HL-60 (cell line): ENCODE measurements at regions not wholly inside any gene's neighbourhood (a gene's known extent, or its start where the extent isn't known, plus 50 kb on each side); places are given as distances from the start of the nearest gene placed in this dataset.

Experiments used
- DNase-seq, 2 experiments: peaks; one replicate each; pipeline ENCODE4 v3.0.0-alpha.2; 2010 to 2020; ENCODE audit warnings: low read depth in 1 of 2, low spot score in 1 of 2
- H3K27ac ChIP-seq: fragments of 250-450 bp; sonication (Bioruptor Pico); replicated peaks from 2 replicates; pipeline ENCODE4 v1.5.1; 2020; ENCODE audit warnings: mild to moderate bottlenecking, moderate library complexity
- H3K27me3 ChIP-seq: fragments of 250-450 bp; sonication (Bioruptor Pico); 2 replicates; pipeline ENCODE4 v1.5.1; 2021; ENCODE audit warnings: mild to moderate bottlenecking, moderate library complexity; ENCODE audit not compliant: insufficient read depth, poor library complexity, severe bottlenecking
- H3K4me3 ChIP-seq: replicated peaks from 2 replicates; pipeline ENCODE4 v1.5.1; 2011; ENCODE audit warnings: mild to moderate bottlenecking, control low read depth, low read length; ENCODE audit not compliant: insufficient read depth
- CTCF ChIP-seq: IDR thresholded peaks from one replicate; pipeline ENCODE4 v1.5.1; 2011; ENCODE audit warnings: low read length, control low read depth, inconsistent platforms; ENCODE audit not compliant: insufficient read depth
- GABPA ChIP-seq: IDR thresholded peaks from 2 replicates; pipeline ENCODE4 v1.6.1; 2012; ENCODE audit warnings: low read depth
- POLR2AphosphoS5 ChIP-seq: IDR thresholded peaks from 2 replicates; pipeline ENCODE4 v1.6.1; 2012; ENCODE audit warnings: low read depth
- REST ChIP-seq: IDR thresholded peaks from 2 replicates; pipeline ENCODE4 v1.6.1; 2012; ENCODE audit warnings: low read depth; ENCODE audit not compliant: insufficient replicate concordance
- SPI1 ChIP-seq: IDR thresholded peaks from 2 replicates; pipeline ENCODE4 v1.6.1; 2012; ENCODE audit warnings: low read depth, mild to moderate bottlenecking, borderline replicate concordance

GRCh38 chr6:144816936-144817335 lies 531.8 kb downstream of the UTRN start:
- no peak for TF ChIP-seq REST
- no peak for TF ChIP-seq POLR2AphosphoS5
- TF ChIP-seq SPI1: no peak
- TF ChIP-seq GABPA: no peak
- TF ChIP-seq CTCF: no peak
- Histone ChIP-seq H3K27me3 (no peaks in the 10 kb centered on the region), H3K27ac (no peak overlapping the region), H3K4me3 (no peak overlapping the region)
- no peak for DNase-seq

GRCh38 chr6:144820270-144820669 lies 535.1 kb downstream of the UTRN start:
- no peak overlapping the region for H3K27ac ChIP-seq
- DNase-seq: no peak
- no peaks in the 10 kb centered on the region for H3K27me3 ChIP-seq
- no peak overlapping the region for H3K4me3 ChIP-seq
- no peak for TF ChIP-seq CTCF
- no peak for TF ChIP-seq POLR2AphosphoS5
- TF ChIP-seq GABPA: no peak
- no peak for TF ChIP-seq REST

GRCh38 chr6:144823131-144823530 lies 538.0 kb downstream of the UTRN start:
- H3K27me3 ChIP-seq: no peaks in the 10 kb centered on the region
- no peak for DNase-seq
- no peak overlapping the region for H3K27ac ChIP-seq
- H3K4me3 ChIP-seq: no peak overlapping the region
- TF ChIP-seq CTCF (no peak), GABPA (no peak), REST (no peak), SPI1 (no peak), POLR2AphosphoS5 (no peak)
